ENCODE measurements at regions not wholly inside any gene's neighbourhood (a gene's known extent, or its start where the extent isn't known, plus 50 kb on each side); places are given as distances from the start of the nearest gene placed in this dataset.

DNA sequence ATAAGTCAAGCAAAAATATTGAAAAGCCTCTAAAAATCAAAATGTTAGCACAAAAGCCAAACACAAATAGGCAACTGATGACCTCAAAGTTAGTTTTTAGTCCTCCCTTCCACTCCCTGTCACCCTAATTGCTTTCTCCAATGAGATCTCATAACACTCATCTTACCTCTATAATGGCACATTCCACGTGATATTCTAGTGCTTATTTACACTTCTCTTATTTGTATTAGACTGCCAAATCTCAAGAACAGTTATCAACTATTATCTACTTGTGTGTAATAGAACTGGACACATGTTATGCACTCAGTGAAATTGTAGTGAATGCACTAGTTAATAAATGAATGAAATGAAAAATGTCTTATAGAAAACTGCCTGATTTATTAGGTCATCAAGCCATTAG, 55.5 kb upstream of the AVPR1A start:
- TF ChIP-seq, protein P1, sequence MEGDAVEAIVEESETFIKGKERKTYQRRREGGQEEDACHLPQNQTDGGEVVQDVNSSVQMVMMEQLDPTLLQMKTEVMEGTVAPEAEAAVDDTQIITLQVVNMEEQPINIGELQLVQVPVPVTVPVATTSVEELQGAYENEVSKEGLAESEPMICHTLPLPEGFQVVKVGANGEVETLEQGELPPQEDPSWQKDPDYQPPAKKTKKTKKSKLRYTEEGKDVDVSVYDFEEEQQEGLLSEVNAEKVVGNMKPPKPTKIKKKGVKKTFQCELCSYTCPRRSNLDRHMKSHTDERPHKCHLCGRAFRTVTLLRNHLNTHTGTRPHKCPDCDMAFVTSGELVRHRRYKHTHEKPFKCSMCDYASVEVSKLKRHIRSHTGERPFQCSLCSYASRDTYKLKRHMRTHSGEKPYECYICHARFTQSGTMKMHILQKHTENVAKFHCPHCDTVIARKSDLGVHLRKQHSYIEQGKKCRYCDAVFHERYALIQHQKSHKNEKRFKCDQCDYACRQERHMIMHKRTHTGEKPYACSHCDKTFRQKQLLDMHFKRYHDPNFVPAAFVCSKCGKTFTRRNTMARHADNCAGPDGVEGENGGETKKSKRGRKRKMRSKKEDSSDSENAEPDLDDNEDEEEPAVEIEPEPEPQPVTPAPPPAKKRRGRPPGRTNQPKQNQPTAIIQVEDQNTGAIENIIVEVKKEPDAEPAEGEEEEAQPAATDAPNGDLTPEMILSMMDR (IDR thresholded peaks at IDR 0.05; ENCODE audit: low read depth, low read length, missing control alignments): no peak
- no peak for DNase-seq (ENCODE audit: low read depth)
- H3K4me3 ChIP-seq (ENCODE audit: low read depth, low read length): no peak overlapping the region
